K562 (cell line): ENCODE measurements at regions not wholly inside any gene's neighbourhood (a gene's known extent, or its start where the extent isn't known, plus 50 kb on each side); places are given as distances from the start of the nearest gene placed in this dataset.

ENCODE experiments used
- ATAC-seq: fragments of 200-7000 bp; cut with Tn5 transposase; 3 replicates; pipeline ENCODE4 v1.9.1; 2020; ENCODE audit warnings: moderate library complexity
- BruUV-seq: library from RNA; stranded (reverse); fragments of 400-500 nt; replicated peaks from 2 replicates; lab custom pipeline; 2021; lab: Mats Ljungman, UMichigan
- CTCF ChIA-PET: fragments of 300-600 bp; formaldehyde crosslinking; extraction: SDS; loops from one replicate; lab custom pipeline; 2021; ENCODE audit warnings: low intra/inter-chr PET ratio; lab: Yijun Ruan, JAX
- POLR2A ChIA-PET: fragments of 300-600, 350-650 bp; sonication (Branson Sonifier 250); formaldehyde crosslinking; extraction: SDS; loops from one replicate; lab custom pipeline; 2021; ENCODE audit warnings: antibody characterized with exemption, inconsistent platforms; lab: Yijun Ruan, JAX
- DNase-seq, 4 experiments: peaks; one replicate each; pipeline versions ENCODE4 v3.0.0 to v3.0.0-alpha.2; 2011 to 2018; ENCODE audit warnings: low spot score in 3 of 4, mixed read lengths in 3 of 4; ENCODE audit errors: extremely low read depth in 1 of 4
- FAIRE-seq: peaks from 2 replicates; lab custom pipeline; 2011; peaks lifted over from hg19 to GRCh38; lab: Jason Lieb, UNC
- H2AFZ ChIP-seq: 2 replicates; pipeline ENCODE4 v1.6.0; 2011; ENCODE audit warnings: low read depth, low read length, control low read depth, inconsistent platforms
- H3K27ac ChIP-seq: fragments of 200-600 bp; 3 replicates; pipeline ENCODE4 v1.8.0; 2011; ENCODE audit warnings: low read depth, mild to moderate bottlenecking, control low read depth, inconsistent platforms, low read length, moderate library complexity, mixed read lengths; ENCODE audit errors: extremely low read depth
- H3K27me3 ChIP-seq, 2 experiments: fragments of 300-600 bp in 1 of 2; 2 replicates in 1 of 2; 3 replicates in 1 of 2; pipeline versions ENCODE4 v1.6.0 to v1.8.0; 2011; ENCODE audit warnings: inconsistent platforms in 2 of 2, low read length in 2 of 2, mild to moderate bottlenecking in 1 of 2, mixed read lengths in 1 of 2, moderate library complexity in 1 of 2; ENCODE audit not compliant: control insufficient read depth in 2 of 2, insufficient read depth in 2 of 2
- H3K36me3 ChIP-seq: fragments of 300-600 bp; 3 replicates; pipeline ENCODE4 v1.8.0; 2011; ENCODE audit warnings: mild to moderate bottlenecking, low read length, inconsistent platforms; ENCODE audit not compliant: control insufficient read depth, insufficient read depth
- H3K4me1 ChIP-seq, 2 experiments: fragments of 200-600 bp in 1 of 2; replicated peaks in 1 of 2; 2 replicates in 1 of 2; 3 replicates in 1 of 2; pipeline versions ENCODE4 v1.5.1 to v1.8.0; 2011; ENCODE audit warnings: inconsistent platforms in 2 of 2, low read length in 2 of 2, mild to moderate bottlenecking in 1 of 2, mixed read lengths in 1 of 2, moderate library complexity in 1 of 2; ENCODE audit not compliant: control insufficient read depth in 2 of 2, insufficient read depth in 2 of 2
- H3K4me2 ChIP-seq: 2 replicates; pipeline ENCODE4 v1.6.1; 2011; ENCODE audit warnings: low read length, control low read depth, inconsistent platforms, mixed read lengths; ENCODE audit not compliant: insufficient read depth
- H3K4me3 ChIP-seq: fragments of 200-600 bp; sonication (generic), shearing (Covaris generic); 2 replicates; pipeline ENCODE4 v1.5.1; 2016; ENCODE audit warnings: control low read depth, inconsistent platforms
- H3K79me2 ChIP-seq: fragments of 200-600 bp; 3 replicates; pipeline ENCODE4 v1.8.0; 2011; ENCODE audit warnings: low read length, inconsistent platforms; ENCODE audit not compliant: control insufficient read depth, insufficient read depth
- H3K9ac ChIP-seq, 2 experiments: 2 replicates each; pipeline versions ENCODE4 v1.6.0 to v1.6.1; 2011; ENCODE audit warnings: low read depth in 2 of 2, low read length in 2 of 2, control low read depth in 1 of 2, inconsistent platforms in 1 of 2, mild to moderate bottlenecking in 1 of 2, mixed read lengths in 1 of 2; ENCODE audit not compliant: insufficient read depth in 1 of 2
- H3K9me1 ChIP-seq: one replicate; pipeline ENCODE4 v1.6.0; 2011; ENCODE audit warnings: inconsistent platforms, mild to moderate bottlenecking, low read length, moderate library complexity; ENCODE audit not compliant: control insufficient read depth, insufficient read depth
- H3K9me3 ChIP-seq: replicated peaks from 2 replicates; pipeline ENCODE4 v1.5.1; 2011; ENCODE audit warnings: low read depth, low read length, inconsistent platforms; ENCODE audit not compliant: control insufficient read depth, insufficient read depth
- H4K20me1 ChIP-seq: replicated peaks from 2 replicates; pipeline ENCODE4 v1.6.1; 2011; ENCODE audit warnings: low read length, inconsistent platforms, mixed read lengths; ENCODE audit not compliant: control insufficient read depth, insufficient read depth
- CHCHD3 ChIP-seq: fragments of 250-450 bp; sonication (Bioruptor Pico); IDR thresholded peaks from 2 replicates; pipeline ENCODE4 v2.1.2; 2022; ENCODE audit warnings: mild to moderate bottlenecking
- E2F4 ChIP-seq: sonication (generic); formaldehyde crosslinking; IDR thresholded peaks from 2 replicates; pipeline ENCODE4 v1.8.0; 2022; ENCODE audit warnings: mild to moderate bottlenecking, low read depth, missing genetic modification reagents
- ERF ChIP-seq: fragments of 450-650 bp; formaldehyde crosslinking; IDR thresholded peaks from 2 replicates; pipeline ENCODE4 v1.4.0; 2020; ENCODE audit warnings: mild to moderate bottlenecking, mixed read lengths
- FOSL1 ChIP-seq: fragments of 200-800 bp; sonication (Bioruptor generic); conservative IDR thresholded peaks from 2 replicates; pipeline ENCODE4 v1.6.1; 2016; ENCODE audit warnings: missing genetic modification characterization, missing compliant biosample characterization
- FOXA1 ChIP-seq: fragments of 450-650 bp; IDR thresholded peaks from 2 replicates; pipeline ENCODE4 v1.6.1; 2016; ENCODE audit warnings: mild to moderate bottlenecking, borderline replicate concordance
- GABPB1 ChIP-seq: sonication (generic); formaldehyde crosslinking; IDR thresholded peaks from 2 replicates; pipeline ENCODE4 v1.8.0; 2022; ENCODE audit warnings: mild to moderate bottlenecking, missing genetic modification reagents
- HDAC8 ChIP-seq: fragments of 450-650 bp; IDR thresholded peaks from 2 replicates; pipeline ENCODE4 v1.6.1; 2016; ENCODE audit warnings: mild to moderate bottlenecking, missing genetic modification characterization, moderate library complexity, missing compliant biosample characterization
- NCOA4 ChIP-seq: fragments of 450-650 bp; IDR thresholded peaks from 2 replicates; pipeline ENCODE4 v1.6.1; 2018; ENCODE audit warnings: mild to moderate bottlenecking; ENCODE audit not compliant: partially characterized antibody
- NR1H2 ChIP-seq: sonication (generic); formaldehyde crosslinking; IDR thresholded peaks from 2 replicates; pipeline ENCODE4 v1.4.0; 2020; ENCODE audit warnings: mild to moderate bottlenecking, missing genetic modification reagents
- ZBTB12 ChIP-seq: fragments of 250-450 bp; sonication (Bioruptor Pico); IDR thresholded peaks from 2 replicates; pipeline ENCODE4 v1.4.0; 2020
- ZKSCAN8 ChIP-seq: fragments of 200-800 bp; sonication (Bioruptor generic); IDR thresholded peaks from 2 replicates; pipeline ENCODE4 v1.6.1; 2016; ENCODE audit warnings: missing genetic modification characterization, missing compliant biosample characterization
- ZNF785 ChIP-seq: fragments of 250-450 bp; sonication (Bioruptor Pico); IDR thresholded peaks from 2 replicates; pipeline ENCODE4 v1.4.0; 2020; ENCODE audit warnings: mild to moderate bottlenecking
- WGBS: fragments of 100-300 bp; shearing (Covaris generic); methylation state at CpG from one replicate; pipeline ENCODE4 v1.1.6; 2016; ENCODE audit warnings: low coverage, mixed read lengths; ENCODE audit not compliant: insufficient coverage; ENCODE audit errors: missing lambda C conversion rate; 5-methylcytosine and 5-hydroxymethylcytosine counted together
- in situ Hi-C: fragments of 300-500 bp; cut with MboI; formaldehyde crosslinking; loops from 4 replicates; pipeline ENCODE4 v1.15.0; 2018; ENCODE audit warnings: inconsistent platforms, mixed read lengths
- intact Hi-C: fragments of 100-400 bp; cut with micrococcal nuclease; formaldehyde crosslinking; loops from 2 replicates; pipeline ENCODE4 v1.14.2; 2022
- TF ChIP-seq, protein P1 (sequence below): fragments of 450-650 bp; IDR thresholded peaks from 2 replicates; pipeline ENCODE4 v1.6.1; 2018; ENCODE audit not compliant: partially characterized antibody

DNA sequence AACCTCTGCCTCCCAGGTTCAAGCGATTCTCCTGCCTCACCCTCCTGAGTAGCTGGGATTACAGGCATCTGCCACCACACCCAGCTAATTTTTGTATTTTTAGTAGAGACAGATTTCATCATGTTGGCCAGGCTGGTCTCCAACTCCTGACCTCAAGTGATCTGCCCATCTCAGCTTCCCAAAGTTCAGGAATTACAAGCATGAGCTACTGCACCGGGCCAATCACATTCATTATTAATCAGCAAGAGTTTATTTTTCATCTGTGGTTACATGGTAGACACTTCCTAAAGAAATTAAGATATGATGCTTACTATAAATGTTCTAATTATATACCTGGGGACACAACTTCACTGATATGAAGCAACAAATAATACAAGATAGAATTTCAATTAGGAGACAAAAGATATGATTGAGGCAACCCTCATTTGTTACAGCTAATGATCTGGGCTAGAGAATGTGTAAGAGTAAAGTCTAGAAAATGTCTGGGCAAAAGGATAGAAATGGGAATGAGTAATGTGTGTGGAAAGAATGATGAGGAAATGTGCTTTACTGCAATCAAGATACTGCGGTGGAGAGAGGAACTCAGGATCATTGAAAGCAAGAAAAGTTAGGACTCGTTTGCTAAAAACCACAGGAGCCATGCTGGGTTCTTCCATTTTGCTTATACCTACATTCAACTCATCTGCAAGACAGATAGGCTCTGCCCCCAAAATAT is 366.8 kb downstream of the ZIC1 start (continued):
- TF ChIP-seq FOXA1, result no peak
- TF ChIP-seq ZBTB12 (CRISPR knock-in tag), result no peak

DNA sequence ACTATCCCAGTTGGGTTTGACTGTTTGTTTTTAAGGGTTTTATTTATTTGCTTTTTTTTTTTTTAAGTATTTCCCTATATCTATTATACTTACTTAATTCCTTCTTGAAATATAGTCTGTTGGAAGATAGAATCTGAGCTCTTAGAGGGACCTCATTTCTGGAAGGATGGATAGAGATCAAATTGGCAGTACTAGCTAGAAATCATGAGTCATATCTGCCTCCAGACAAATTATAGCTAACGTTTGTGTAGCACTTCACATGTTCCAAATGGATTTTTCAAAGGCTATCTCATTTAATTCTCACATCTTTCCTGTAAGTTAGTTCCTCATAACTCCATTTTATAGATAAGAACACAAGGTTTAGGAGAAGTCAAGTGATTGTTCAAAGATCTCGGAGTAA is 384.7 kb downstream of the ZIC1 start:
- POLR2A ChIA-PET, result no interaction called here
- no TSS peak for BruUV-seq
- H4K20me1 ChIP-seq, result no peaks in the 10 kb centered on the region
- WGBS, result 0% methylated on average over 2 of the region's 2 CpGs
- in situ Hi-C loops (no loop called here), intact Hi-C loops (no loop called here)
- DNase-seq (no peak), FAIRE-seq (no peak), ATAC-seq (no peak)
- H3K27ac ChIP-seq, result no peak overlapping the region
- H3K36me3 ChIP-seq, result no peaks in the 10 kb centered on the region
- no peaks in the 10 kb centered on the region for H3K4me1 ChIP-seq
- H3K4me3 ChIP-seq, result no peak overlapping the region
- H3K9ac ChIP-seq, result no peak overlapping the region
- no peaks in the 10 kb centered on the region for H3K27me3 ChIP-seq
- H3K9me3 ChIP-seq, result no peaks in the 10 kb centered on the region
- H2AFZ ChIP-seq, result no peak overlapping the region
- CTCF ChIA-PET, result no interaction called here
- H3K79me2 ChIP-seq, result no peaks in the 10 kb centered on the region
- no peak overlapping the region for H3K4me2 ChIP-seq
- H3K9me1 ChIP-seq, result no peaks in the 10 kb centered on the region
- TF ChIP-seq E2F4 (CRISPR knock-in tag) (no peak), ZNF785 (CRISPR knock-in tag) (no peak), HDAC8 (tag) (no peak), ZKSCAN8 (no peak), NR1H2 (CRISPR knock-in tag) (no peak), ERF (CRISPR knock-in tag) (no peak), GABPB1 (CRISPR knock-in tag) (no peak), NCOA4 (no peak), CHCHD3 (CRISPR knock-in tag) (no peak), FOSL1 (tag) (no peak)
- TF ChIP-seq, protein P1, sequence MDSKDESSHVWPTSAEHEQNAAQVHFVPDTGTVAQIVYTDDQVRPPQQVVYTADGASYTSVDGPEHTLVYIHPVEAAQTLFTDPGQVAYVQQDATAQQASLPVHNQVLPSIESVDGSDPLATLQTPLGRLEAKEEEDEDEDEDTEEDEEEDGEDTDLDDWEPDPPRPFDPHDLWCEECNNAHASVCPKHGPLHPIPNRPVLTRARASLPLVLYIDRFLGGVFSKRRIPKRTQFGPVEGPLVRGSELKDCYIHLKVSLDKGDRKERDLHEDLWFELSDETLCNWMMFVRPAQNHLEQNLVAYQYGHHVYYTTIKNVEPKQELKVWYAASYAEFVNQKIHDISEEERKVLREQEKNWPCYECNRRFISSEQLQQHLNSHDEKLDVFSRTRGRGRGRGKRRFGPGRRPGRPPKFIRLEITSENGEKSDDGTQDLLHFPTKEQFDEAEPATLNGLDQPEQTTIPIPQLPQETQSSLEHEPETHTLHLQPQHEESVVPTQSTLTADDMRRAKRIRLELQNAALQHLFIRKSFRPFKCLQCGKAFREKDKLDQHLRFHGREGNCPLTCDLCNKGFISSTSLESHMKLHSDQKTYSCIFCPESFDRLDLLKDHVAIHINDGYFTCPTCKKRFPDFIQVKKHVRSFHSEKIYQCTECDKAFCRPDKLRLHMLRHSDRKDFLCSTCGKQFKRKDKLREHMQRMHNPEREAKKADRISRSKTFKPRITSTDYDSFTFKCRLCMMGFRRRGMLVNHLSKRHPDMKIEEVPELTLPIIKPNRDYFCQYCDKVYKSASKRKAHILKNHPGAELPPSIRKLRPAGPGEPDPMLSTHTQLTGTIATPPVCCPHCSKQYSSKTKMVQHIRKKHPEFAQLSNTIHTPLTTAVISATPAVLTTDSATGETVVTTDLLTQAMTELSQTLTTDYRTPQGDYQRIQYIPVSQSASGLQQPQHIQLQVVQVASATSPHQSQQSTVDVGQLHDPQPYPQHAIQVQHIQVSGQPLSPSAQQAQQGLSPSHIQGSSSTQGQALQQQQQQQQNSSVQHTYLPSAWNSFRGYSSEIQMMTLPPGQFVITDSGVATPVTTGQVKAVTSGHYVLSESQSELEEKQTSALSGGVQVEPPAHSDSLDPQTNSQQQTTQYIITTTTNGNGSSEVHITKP, result no peak
